HCT116 (cell line): ENCODE measurements at regions not wholly inside any gene's neighbourhood (a gene's known extent, or its start where the extent isn't known, plus 50 kb on each side); places are given as distances from the start of the nearest gene placed in this dataset.

ENCODE experiments used
- ATAC-seq: fragments of 200-7000 bp; cut with Tn5 transposase; 2 replicates; pipeline ENCODE4 v1.9.1; 2020; ENCODE audit warnings: mild to moderate bottlenecking, moderate library complexity
- BruUV-seq: library from RNA; stranded (reverse); fragments of 400-500 nt; replicated peaks from 2 replicates; lab custom pipeline; 2021; lab: Mats Ljungman, UMichigan
- CTCF ChIA-PET: fragments of 300-600 bp; sonication (Branson Sonifier 250); formaldehyde crosslinking; loops from one replicate; lab custom pipeline; 2021; ENCODE audit warnings: antibody characterized with exemption; lab: Charles Lee
- POLR2A ChIA-PET: fragments of 300-600, 350-600 bp; sonication (Branson Sonifier 250); formaldehyde crosslinking; loops from one replicate; lab custom pipeline; 2021; ENCODE audit warnings: antibody characterized with exemption; lab: Charles Lee
- RAD21 ChIA-PET, 2 experiments: fragments of 300-600 bp; sonication (Branson Sonifier 250); formaldehyde crosslinking; loops; one replicate each; lab custom pipeline; 2023; ENCODE audit warnings: low total read pairs in 2 of 2; ENCODE audit not compliant: uncharacterized antibody in 2 of 2, unreplicated experiment in 2 of 2, low non-redundant PET in 1 of 2; lab: Charles Lee
- DNase-seq: peaks from one replicate; pipeline ENCODE4 v3.0.0-alpha.2; 2010; ENCODE audit warnings: low read depth, low spot score
- H2AFZ ChIP-seq: fragments of 200-600 bp; shearing (Covaris generic), sonication (generic); 2 replicates; pipeline ENCODE4 v1.6.1; 2017; ENCODE audit warnings: low read depth, mixed run types, mixed read lengths, antibody characterized with exemption, low read length; ENCODE audit not compliant: poor library complexity, severe bottlenecking
- H3K27ac ChIP-seq: 2 replicates; pipeline ENCODE4 v1.5.1; 2012; ENCODE audit warnings: low read depth, low read length
- H3K27me3 ChIP-seq: fragments of 200-600 bp; sonication (generic); 2 replicates; pipeline ENCODE4 v1.6.1; 2016; ENCODE audit warnings: mixed run types, low read length, mixed read lengths; ENCODE audit not compliant: insufficient read depth
- H3K36me3 ChIP-seq, 2 experiments: fragments of 200-500 bp in 1 of 2; fragments of 200-600 bp in 1 of 2; sonication (Bioruptor generic) in 1 of 2; sonication (generic) in 1 of 2; 2 replicates each; pipeline versions ENCODE4 v1.5.1 to v1.6.1; 2014 to 2016; ENCODE audit warnings: low read length in 2 of 2, inconsistent platforms in 1 of 2, mixed read lengths in 1 of 2, mixed run types in 1 of 2; ENCODE audit not compliant: insufficient read depth in 2 of 2, control insufficient read depth in 1 of 2
- H3K4me1 ChIP-seq, 2 experiments: fragments of 200-600 bp in 1 of 2; sonication (generic) in 1 of 2; 2 replicates each; pipeline versions ENCODE4 v1.5.1 to v1.6.1; 2012 to 2017; ENCODE audit warnings: low read length in 2 of 2, inconsistent platforms in 1 of 2, mild to moderate bottlenecking in 1 of 2, mixed read lengths in 1 of 2, mixed run types in 1 of 2, moderate library complexity in 1 of 2; ENCODE audit not compliant: insufficient read depth in 2 of 2, control insufficient read depth in 1 of 2
- H3K4me2 ChIP-seq: fragments of 200-600 bp; sonication (generic); 2 replicates; pipeline ENCODE4 v1.6.1; 2017; ENCODE audit warnings: mixed run types, low read length, mixed read lengths
- H3K4me3 ChIP-seq, 2 experiments: fragments of 200-600 bp in 1 of 2; sonication (generic) in 1 of 2; replicated peaks in 1 of 2; 2 replicates each; pipeline ENCODE4 v1.5.1; 2011 to 2016; ENCODE audit warnings: low read length in 2 of 2, control low read depth in 1 of 2, low read depth in 1 of 2, mild to moderate bottlenecking in 1 of 2, mixed read lengths in 1 of 2, mixed run types in 1 of 2
- H3K79me2 ChIP-seq: fragments of 200-600 bp; sonication (generic); 2 replicates; pipeline ENCODE4 v1.6.1; 2017; ENCODE audit warnings: mild to moderate bottlenecking, mixed run types, low read length, moderate library complexity, mixed read lengths; ENCODE audit not compliant: insufficient read depth
- H3K9ac ChIP-seq: fragments of 200-600 bp; sonication (generic); 2 replicates; pipeline ENCODE4 v1.6.1; 2016; ENCODE audit warnings: low read length, mixed read lengths
- H3K9me2 ChIP-seq: fragments of 200-600 bp; sonication (generic), shearing (Covaris generic); 2 replicates; pipeline ENCODE4 v1.6.1; 2017; ENCODE audit warnings: mixed run types, mild to moderate bottlenecking, moderate library complexity; ENCODE audit not compliant: insufficient read depth
- H3K9me3 ChIP-seq, 2 experiments: fragments of 200-500 bp in 1 of 2; fragments of 200-600 bp in 1 of 2; sonication (Bioruptor generic) in 1 of 2; sonication (generic) in 1 of 2; 2 replicates each; pipeline ENCODE4 v1.6.1; 2014 to 2017; ENCODE audit warnings: low read length in 2 of 2, mixed read lengths in 2 of 2, inconsistent platforms in 1 of 2, low read depth in 1 of 2, mild to moderate bottlenecking in 1 of 2, mixed run types in 1 of 2, moderate library complexity in 1 of 2; ENCODE audit not compliant: control insufficient read depth in 1 of 2, insufficient read depth in 1 of 2
- H4K20me1 ChIP-seq: fragments of 200-600 bp; sonication (generic), shearing (Covaris generic); 2 replicates; pipeline ENCODE4 v1.6.1; 2017; ENCODE audit warnings: mixed run types, mild to moderate bottlenecking, moderate library complexity; ENCODE audit not compliant: insufficient read depth
- CEBPB ChIP-seq: IDR thresholded peaks from 2 replicates; pipeline ENCODE4 v1.6.1; 2012; ENCODE audit warnings: low read depth
- CTCF ChIP-seq, 3 experiments: fragments of 200-600 bp in 1 of 3; sonication (generic) in 1 of 3; IDR thresholded peaks in 2 of 3; conservative IDR thresholded peaks in 1 of 3; 2 replicates each; pipeline ENCODE4 v1.5.1; 2012 to 2017; ENCODE audit warnings: low read depth in 2 of 3, low read length in 2 of 3, antibody characterized with exemption in 1 of 3, borderline replicate concordance in 1 of 3, control low read depth in 1 of 3, mild to moderate bottlenecking in 1 of 3, mixed read lengths in 1 of 3, mixed run types in 1 of 3, moderate library complexity in 1 of 3; ENCODE audit not compliant: insufficient read depth in 1 of 3
- EGR1 ChIP-seq: IDR thresholded peaks from 2 replicates; pipeline ENCODE4 v1.6.1; 2012; ENCODE audit warnings: low read depth
- MAX ChIP-seq: IDR thresholded peaks from 2 replicates; pipeline ENCODE4 v1.6.1; 2012
- POLR2A ChIP-seq: IDR thresholded peaks from 2 replicates; pipeline ENCODE4 v1.7.0; 2011; ENCODE audit warnings: borderline replicate concordance; ENCODE audit not compliant: insufficient read depth, insufficient read length; ENCODE audit errors: extremely low read depth
- POLR2AphosphoS5 ChIP-seq: IDR thresholded peaks from 2 replicates; pipeline ENCODE4 v1.6.1; 2011; ENCODE audit warnings: mild to moderate bottlenecking, low read depth, low read length, moderate library complexity
- SIN3A ChIP-seq: IDR thresholded peaks from 2 replicates; pipeline ENCODE4 v1.6.1; 2012; ENCODE audit warnings: low read depth
- TCF7L2 ChIP-seq: IDR thresholded peaks from 2 replicates; pipeline ENCODE4 v1.7.0; 2011; ENCODE audit warnings: borderline replicate concordance, inconsistent platforms; ENCODE audit not compliant: insufficient read depth, insufficient read length; ENCODE audit errors: extremely low read depth
- YY1 ChIP-seq: IDR thresholded peaks from 2 replicates; pipeline ENCODE4 v1.6.1; 2011; ENCODE audit warnings: low read length, low read depth, moderate library complexity, mild to moderate bottlenecking; ENCODE audit not compliant: insufficient replicate concordance; ENCODE audit errors: extremely low read depth
- ZNF274 ChIP-seq: fragments of 200-500 bp; sonication (Bioruptor generic); IDR thresholded peaks from 2 replicates; pipeline ENCODE4 v1.6.1; 2014; ENCODE audit warnings: mild to moderate bottlenecking, low read depth, low read length, inconsistent platforms
- intact Hi-C: fragments of 100-400 bp; cut with micrococcal nuclease; formaldehyde crosslinking; loops from 2 replicates; pipeline ENCODE4 v1.10.0; 2022
- TF ChIP-seq, protein P1 (sequence below): IDR thresholded peaks from 2 replicates; pipeline ENCODE4 v1.6.1; 2011; ENCODE audit warnings: mild to moderate bottlenecking, low read length, moderate library complexity; ENCODE audit not compliant: insufficient replicate concordance; ENCODE audit errors: extremely low read depth
- TF ChIP-seq, protein P2 (sequence below): IDR thresholded peaks from 2 replicates; pipeline ENCODE4 v1.6.1; 2012; ENCODE audit warnings: low read depth

DNA sequence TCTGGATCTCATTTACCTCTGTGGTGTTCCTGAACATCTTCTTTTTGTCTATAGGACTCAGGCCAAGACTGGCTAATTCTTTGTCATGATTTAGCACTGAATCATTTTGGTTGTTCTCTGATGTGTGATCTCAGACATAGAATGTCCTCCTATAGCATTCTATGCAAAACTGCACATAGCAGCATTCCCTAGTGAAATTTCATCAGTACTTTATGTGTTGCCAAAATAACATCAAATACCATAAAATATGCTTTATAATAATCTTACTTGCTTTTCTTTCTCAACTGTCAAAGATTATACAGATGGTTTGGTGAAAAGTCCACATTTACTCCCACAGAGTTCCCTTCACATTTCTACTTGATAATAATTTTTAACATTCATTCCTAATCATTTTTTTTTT lies 115.7 kb upstream of the MPDZ start:
- Histone ChIP-seq H3K4me3 (no peak overlapping the region), H3K27me3 (no peaks in the 10 kb centered on the region), H3K4me1 (no peaks in the 10 kb centered on the region), H2AFZ (no peak overlapping the region), H3K4me2 (no peak overlapping the region), H3K79me2 (no peaks in the 10 kb centered on the region), H3K27ac (no peak overlapping the region), H3K9me3 (no peaks in the 10 kb centered on the region), H3K36me3 (no peaks in the 10 kb centered on the region), H3K9me2 (no peaks in the 10 kb centered on the region), H3K9ac (no peak overlapping the region), H4K20me1 (no peaks in the 10 kb centered on the region)
- intact Hi-C loops, result no loop called here
- CTCF ChIA-PET, result no interaction called here
- ATAC-seq (no peak), DNase-seq (no peak)
- no TSS peak for BruUV-seq
- no peak for TF ChIP-seq SIN3A
- no peak for TF ChIP-seq POLR2AphosphoS5
- no peak for TF ChIP-seq YY1
- no peak for TF ChIP-seq CEBPB
- TF ChIP-seq EGR1, result no peak
- TF ChIP-seq, protein P1, sequence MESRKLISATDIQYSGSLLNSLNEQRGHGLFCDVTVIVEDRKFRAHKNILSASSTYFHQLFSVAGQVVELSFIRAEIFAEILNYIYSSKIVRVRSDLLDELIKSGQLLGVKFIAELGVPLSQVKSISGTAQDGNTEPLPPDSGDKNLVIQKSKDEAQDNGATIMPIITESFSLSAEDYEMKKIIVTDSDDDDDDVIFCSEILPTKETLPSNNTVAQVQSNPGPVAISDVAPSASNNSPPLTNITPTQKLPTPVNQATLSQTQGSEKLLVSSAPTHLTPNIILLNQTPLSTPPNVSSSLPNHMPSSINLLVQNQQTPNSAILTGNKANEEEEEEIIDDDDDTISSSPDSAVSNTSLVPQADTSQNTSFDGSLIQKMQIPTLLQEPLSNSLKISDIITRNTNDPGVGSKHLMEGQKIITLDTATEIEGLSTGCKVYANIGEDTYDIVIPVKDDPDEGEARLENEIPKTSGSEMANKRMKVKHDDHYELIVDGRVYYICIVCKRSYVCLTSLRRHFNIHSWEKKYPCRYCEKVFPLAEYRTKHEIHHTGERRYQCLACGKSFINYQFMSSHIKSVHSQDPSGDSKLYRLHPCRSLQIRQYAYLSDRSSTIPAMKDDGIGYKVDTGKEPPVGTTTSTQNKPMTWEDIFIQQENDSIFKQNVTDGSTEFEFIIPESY, result no peak
- POLR2A ChIA-PET, result no interaction called here
- RAD21 ChIA-PET, result no interaction called here

- DNase-seq (no peak), ATAC-seq (no peak)
- BruUV-seq, result no TSS peak
- no peak overlapping the region for H3K4me2 ChIP-seq
- ChIA-PET CTCF (no interaction called here), RAD21 (no interaction called here), POLR2A (no interaction called here)
- no peak overlapping the region for H3K27ac ChIP-seq
- H3K79me2 ChIP-seq, result no peaks in the 10 kb centered on the region
- H3K27me3 ChIP-seq, result no peaks in the 10 kb centered on the region
- intact Hi-C loops, result no loop called here
- H3K4me3 ChIP-seq, result no peak overlapping the region
- no peaks in the 10 kb centered on the region for H3K36me3 ChIP-seq
- no peaks in the 10 kb centered on the region for H3K9me2 ChIP-seq
- no peak overlapping the region for H3K9ac ChIP-seq
- H3K4me1 ChIP-seq, result no peaks in the 10 kb centered on the region
- H4K20me1 ChIP-seq, result no peaks in the 10 kb centered on the region
- no peak overlapping the region for H2AFZ ChIP-seq
- no peaks in the 10 kb centered on the region; a peak in 1 of 4 replicates for H3K9me3 ChIP-seq
- TF ChIP-seq POLR2AphosphoS5 (no peak), TCF7L2 (no peak), ZNF274 (no peak), CTCF (IDR thresholded peaks at IDR 0.05 in 2 of 3, conservative IDR thresholded peaks at IDR 0.05 in 1 of 3; ENCODE audit: borderline replicate concordance in 1 of 3, insufficient read depth in 1 of 3, low read depth in 2 of 3, low read length in 2 of 3) (no peak), MAX (no peak), POLR2A (no peak)
- TF ChIP-seq, protein P2, sequence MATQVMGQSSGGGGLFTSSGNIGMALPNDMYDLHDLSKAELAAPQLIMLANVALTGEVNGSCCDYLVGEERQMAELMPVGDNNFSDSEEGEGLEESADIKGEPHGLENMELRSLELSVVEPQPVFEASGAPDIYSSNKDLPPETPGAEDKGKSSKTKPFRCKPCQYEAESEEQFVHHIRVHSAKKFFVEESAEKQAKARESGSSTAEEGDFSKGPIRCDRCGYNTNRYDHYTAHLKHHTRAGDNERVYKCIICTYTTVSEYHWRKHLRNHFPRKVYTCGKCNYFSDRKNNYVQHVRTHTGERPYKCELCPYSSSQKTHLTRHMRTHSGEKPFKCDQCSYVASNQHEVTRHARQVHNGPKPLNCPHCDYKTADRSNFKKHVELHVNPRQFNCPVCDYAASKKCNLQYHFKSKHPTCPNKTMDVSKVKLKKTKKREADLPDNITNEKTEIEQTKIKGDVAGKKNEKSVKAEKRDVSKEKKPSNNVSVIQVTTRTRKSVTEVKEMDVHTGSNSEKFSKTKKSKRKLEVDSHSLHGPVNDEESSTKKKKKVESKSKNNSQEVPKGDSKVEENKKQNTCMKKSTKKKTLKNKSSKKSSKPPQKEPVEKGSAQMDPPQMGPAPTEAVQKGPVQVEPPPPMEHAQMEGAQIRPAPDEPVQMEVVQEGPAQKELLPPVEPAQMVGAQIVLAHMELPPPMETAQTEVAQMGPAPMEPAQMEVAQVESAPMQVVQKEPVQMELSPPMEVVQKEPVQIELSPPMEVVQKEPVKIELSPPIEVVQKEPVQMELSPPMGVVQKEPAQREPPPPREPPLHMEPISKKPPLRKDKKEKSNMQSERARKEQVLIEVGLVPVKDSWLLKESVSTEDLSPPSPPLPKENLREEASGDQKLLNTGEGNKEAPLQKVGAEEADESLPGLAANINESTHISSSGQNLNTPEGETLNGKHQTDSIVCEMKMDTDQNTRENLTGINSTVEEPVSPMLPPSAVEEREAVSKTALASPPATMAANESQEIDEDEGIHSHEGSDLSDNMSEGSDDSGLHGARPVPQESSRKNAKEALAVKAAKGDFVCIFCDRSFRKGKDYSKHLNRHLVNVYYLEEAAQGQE, result no peak
These were observed 108.7 kb upstream of the MPDZ start for GRCh38 chr9:13388157-13388556.
